ENCODE measurements at regions not wholly inside any gene's neighbourhood (a gene's known extent, or its start where the extent isn't known, plus 50 kb on each side); places are given as distances from the start of the nearest gene placed in this dataset.

GRCh38 chr6:170199716-170200115 is 91.2 kb downstream of the DLL1 start:
- TF ChIP-seq CTCF (conservative IDR thresholded peaks at IDR 0.05; ENCODE audit: low read depth, low read length), result no peak
- TF ChIP-seq EZH2 (IDR thresholded peaks at IDR 0.05; ENCODE audit: borderline replicate concordance, low read depth, low read length, poor library complexity, severe bottlenecking), result no peak
